ENCODE measurements at regions not wholly inside any gene's neighbourhood (a gene's known extent, or its start where the extent isn't known, plus 50 kb on each side); places are given as distances from the start of the nearest gene placed in this dataset.

DNA sequence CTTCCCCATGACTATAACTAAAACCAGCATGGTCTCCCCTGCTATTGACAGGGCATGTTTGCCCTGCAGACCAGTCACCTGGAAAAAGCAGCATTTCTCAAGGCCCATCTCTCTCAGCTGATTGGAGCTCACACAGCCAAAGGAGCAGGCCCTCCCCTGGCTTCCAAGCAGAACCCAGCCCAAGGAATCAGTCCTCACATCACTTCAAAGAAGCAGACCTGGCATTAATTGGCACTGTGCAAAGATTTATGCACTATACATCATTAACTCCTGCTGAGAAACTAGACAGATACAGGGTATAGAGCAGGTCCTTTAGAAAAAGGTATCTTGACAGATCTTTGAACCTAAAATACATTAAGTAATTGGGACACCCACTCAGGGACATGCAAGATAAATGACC is 323.8 kb upstream of the PPP2R3A start:
- TF ChIP-seq CTCF (IDR thresholded peaks at IDR 0.05) (no peak), EP300 (IDR thresholded peaks at IDR 0.05) (no peak), POLR2A (IDR thresholded peaks at IDR 0.05) (no peak), POLR2AphosphoS5 (IDR thresholded peaks at IDR 0.05) (no peak)
